Heart right ventricle (tissue), 16 donors: ENCODE measurements at regions not wholly inside any gene's neighbourhood (a gene's known extent, or its start where the extent isn't known, plus 50 kb on each side); places are given as distances from the start of the nearest gene placed in this dataset.
"Not testable (repeated sequence)": the region's sequence is repeated elsewhere in the genome, so short reads cannot be mapped to it uniquely, and the experiment has no call there.

ENCODE experiments used
- ATAC-seq, 8 donors: fragments of 200-7000 bp; cut with Tn5 transposase; one replicate each; pipeline ENCODE4 v1.9.1; 2020; ENCODE audit warnings: mild to moderate bottlenecking in 8 of 8, moderate library complexity in 8 of 8, moderate number of reproducible peaks in 1 of 8
- DNase-seq, 2 donors: peaks; one replicate each; pipeline ENCODE4 v3.0.0-alpha.2; 2020
- H3K27ac ChIP-seq, 10 donors: fragments of 200-600 bp; sonication (generic) in 2 of 10; one replicate each; pipeline versions ENCODE4 v1.5.0 to v1.8.0; 2020 to 2022; ENCODE audit warnings: mild to moderate bottlenecking in 3 of 10
- H3K27me3 ChIP-seq, 7 donors: fragments of 200-600 bp; one replicate each; pipeline ENCODE4 v1.8.0; 2021 to 2022; ENCODE audit warnings: mild to moderate bottlenecking in 2 of 7
- H3K36me3 ChIP-seq, 9 donors: fragments of 200-600 bp; sonication (generic) in 1 of 9; one replicate each; pipeline versions ENCODE4 v1.5.0 to v1.8.0; 2020 to 2022; ENCODE audit warnings: mild to moderate bottlenecking in 2 of 9
- H3K4me1 ChIP-seq, 9 donors: fragments of 200-600 bp; sonication (generic) in 1 of 9; one replicate each; pipeline versions ENCODE4 v1.5.0 to v1.8.0; 2020 to 2022; ENCODE audit warnings: mild to moderate bottlenecking in 4 of 9
- H3K4me3 ChIP-seq, 10 donors: fragments of 200-600 bp; sonication (generic) in 2 of 10; one replicate each; pipeline versions ENCODE4 v1.5.0 to v1.8.0; 2020 to 2022; ENCODE audit warnings: mild to moderate bottlenecking in 7 of 10, moderate library complexity in 2 of 10
- H3K9me3 ChIP-seq, 11 donors: fragments of 200-600 bp in 10 of 11; sonication (generic) in 2 of 11; one replicate each; pipeline versions ENCODE4 v1.5.0 to v1.8.0; 2013 to 2022; ENCODE audit warnings: mild to moderate bottlenecking in 2 of 11, control low read depth in 1 of 11, moderate library complexity in 1 of 11
- CTCF ChIP-seq, 9 donors: fragments of 200-600 bp; sonication (generic) in 2 of 9; IDR thresholded peaks; one replicate each; pipeline versions ENCODE4 v1.5.0 to v1.8.0; 2021 to 2022; ENCODE audit warnings: antibody characterized with exemption in 9 of 9, mild to moderate bottlenecking in 5 of 9, moderate library complexity in 1 of 9
- WGBS, 2 donors: extraction: QIAGEN DNeasy Blood & Tissue Kit; methylation state at CpG; one replicate each; pipeline ENCODE4 v1.1.7; 2013; ENCODE audit warnings: inconsistent platforms in 1 of 2; 5-methylcytosine and 5-hydroxymethylcytosine counted together
- intact Hi-C, 10 donors: fragments of 100-400 bp; cut with DNase I; formaldehyde crosslinking; loops; one replicate each; pipeline versions ENCODE4 v1.11.1 to v1.14.2; 2022
- donor health status: Arrhythmogenic right ventricular cardiomyopathy.
- donor health status: ischemic (EF 13 %, LVEDD 7.1; RV severe dilation, severe dysfunction).
- donor health status: healthy with polysubstance abuse.
- donor health status: DM: no; HTN: yes; CAD: no.
- donor health status: DM: no; HTN: no; CAD: no.
- donor health status: ischemic (EF 25% LVEDD 6.9; RV normal size, moderate dysfunction).
- donor health status: ischemic (EF 25% LVEDD 5.7; RV mildly dilated, moderate dysfunction).
- donor health status: healthy.
- donor health status: DM: yes; HTN: yes; CAD: no.
- donor health status: Ischemic cardiomyopathy.
- donor health status: ischemic (EF 35%, LVEDD 5.7; RV mildly dilated, moderate dysfunction).
- donor health status: nonischemic (EF 11% LVEDD 7.7; RV severe dilation, severe dysfunction).
- donor health status: DM: yes; HTN: yes; CAD: no.
- donor health status: PGD.
- donor health status: ischemic (EF 29% LVEDD 5.4; RV normal size, mild dysfunction).
- donor health status: nonischemic (EF 23%, LVEDD 6.1; RV moderate dilation, normal function).

DNA sequence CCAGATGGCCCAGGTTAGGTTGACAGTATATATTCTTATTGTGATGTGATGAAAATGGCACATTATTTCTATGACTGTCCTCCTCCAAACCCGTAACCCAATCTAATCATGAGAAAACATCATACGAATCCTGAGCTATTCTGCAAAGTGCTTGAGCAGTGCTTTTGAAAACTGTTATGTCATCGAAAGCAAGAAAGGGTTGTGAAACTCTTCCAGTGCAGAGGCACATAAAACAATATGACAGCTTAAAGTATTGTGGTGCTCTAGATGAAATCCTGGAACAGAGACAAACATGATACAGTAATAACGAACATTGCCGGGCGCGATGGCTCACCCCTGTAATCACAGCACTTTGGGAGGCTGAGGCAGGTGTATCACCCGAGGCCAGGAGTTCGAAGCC lies 1648.0 kb downstream of the STIM2 start:
- no peak for ATAC-seq
- intact Hi-C loops: no loop called here
- no peak for TF ChIP-seq CTCF (IDR thresholded peaks at IDR 0.05)
- H3K27ac ChIP-seq: no peak overlapping the region
- H3K36me3 ChIP-seq: no peaks in the 10 kb centered on the region
- H3K4me3 ChIP-seq: no peak overlapping the region
- no peaks in the 10 kb centered on the region for H3K4me1 ChIP-seq
- peaks cover 0 to 14% (median 0%) of the 10 kb centered on the region in 11 donors for H3K9me3 ChIP-seq
- no peaks in the 10 kb centered on the region for H3K27me3 ChIP-seq
- no peak for DNase-seq
- 90 to 95% methylated on average over 9 of the region's 9 CpGs for WGBS, 2 donors

DNA sequence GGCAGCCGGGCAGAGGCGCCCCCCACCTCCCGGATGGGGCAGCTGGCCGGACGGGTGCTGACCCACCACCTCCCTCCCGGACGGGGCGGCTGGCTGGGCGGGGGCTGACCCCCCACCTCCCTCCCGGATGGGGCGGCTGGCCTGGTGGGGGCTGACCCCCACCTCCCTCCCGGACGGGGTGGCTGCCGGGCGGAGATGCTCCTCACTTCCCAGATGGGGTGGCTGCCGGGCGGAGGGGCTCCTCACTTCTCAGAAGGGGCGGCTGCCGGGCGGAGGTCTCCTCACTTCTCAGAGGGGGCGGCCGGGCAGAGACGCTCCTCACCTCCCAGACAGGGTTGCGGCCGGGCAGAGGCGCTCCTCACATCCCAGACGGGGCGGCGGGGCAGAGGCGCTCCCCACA lies 1654.1 kb downstream of the STIM2 start:
- H3K36me3 ChIP-seq, ATAC-seq, H3K27me3 ChIP-seq, intact Hi-C loops, H3K27ac ChIP-seq, H3K4me3 ChIP-seq, H3K4me1 ChIP-seq, H3K9me3 ChIP-seq, DNase-seq: not testable (repeated sequence)
- WGBS, 2 donors: 93 to 94% methylated on average over 16 to 30 of the region's 30 CpGs

GRCh38 chr4:28518561-28519165 lies 1658.0 kb downstream of the STIM2 start:
- Histone ChIP-seq H3K4me1 (no peaks in the 10 kb centered on the region), H3K27me3 (no peaks in the 10 kb centered on the region), H3K4me3 (no peak overlapping the region), H3K36me3 (no peaks in the 10 kb centered on the region), H3K27ac (no peak overlapping the region), H3K9me3 (peaks cover 0 to 3% (median 0%) of the 10 kb centered on the region in 11 donors)
- no peak for TF ChIP-seq CTCF (IDR thresholded peaks at IDR 0.05)
- no peak for ATAC-seq
- 42 to 50% methylated on average over 1 of the region's 1 CpG for WGBS, 2 donors
- intact Hi-C loops: no loop called here
- no peak for DNase-seq

DNA sequence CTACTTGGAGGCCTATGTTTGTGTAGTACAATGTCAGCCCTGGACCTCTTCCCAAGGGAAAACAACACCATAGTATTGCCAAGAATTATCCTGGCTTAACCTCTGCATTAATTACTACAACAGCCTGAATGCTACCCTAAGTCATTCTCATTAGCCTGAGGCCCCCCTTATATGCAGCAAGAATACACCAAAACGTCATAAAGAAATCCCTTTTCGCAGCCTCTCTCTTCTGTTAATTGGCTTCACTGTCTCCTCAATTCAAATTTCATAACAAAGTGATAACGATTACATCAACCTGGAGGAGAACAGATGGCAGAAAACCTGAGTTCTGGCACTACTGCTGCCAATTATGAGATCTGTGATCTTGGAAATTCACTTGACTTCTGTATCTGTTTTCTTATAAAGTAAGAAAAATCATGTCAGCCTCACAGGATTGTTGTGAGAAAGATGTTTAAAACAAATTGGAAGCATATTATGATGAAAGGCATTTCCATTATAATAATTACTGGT lies 1663.1 kb downstream of the STIM2 start:
- DNase-seq (no peak), ATAC-seq (no peak)
- whole genome bisulfite sequencing, 2 donors: 72 to 82% methylated on average over 3 of the region's 3 CpGs
- intact Hi-C loops: no loop called here
- no peaks in the 10 kb centered on the region for H3K27me3 ChIP-seq
- H3K9me3 ChIP-seq: peaks cover 0 to 9% (median 0%) of the 10 kb centered on the region in 11 donors
- no peak overlapping the region for H3K27ac ChIP-seq
- no peaks in the 10 kb centered on the region for H3K36me3 ChIP-seq
- H3K4me3 ChIP-seq: no peak overlapping the region
- TF ChIP-seq CTCF (IDR thresholded peaks at IDR 0.05): no peak
- H3K4me1 ChIP-seq: no peaks in the 10 kb centered on the region

GRCh38 chr4:28536124-28536523 lies 1675.5 kb downstream of the STIM2 start:
- TF ChIP-seq CTCF (IDR thresholded peaks at IDR 0.05): no peak
- Histone ChIP-seq H3K9me3 (peaks cover 0 to 9% (median 0%) of the 10 kb centered on the region in 11 donors), H3K36me3 (no peaks in the 10 kb centered on the region), H3K4me3 (no peak overlapping the region), H3K4me1 (no peaks in the 10 kb centered on the region), H3K27me3 (no peaks in the 10 kb centered on the region), H3K27ac (no peak overlapping the region)
- DNase-seq (no peak), ATAC-seq (no peak)
- intact Hi-C loops: no loop called here
- 74 to 81% methylated on average over 2 of the region's 2 CpGs for WGBS, 2 donors
